ENCODE measurements at regions not wholly inside any gene's neighbourhood (a gene's known extent, or its start where the extent isn't known, plus 50 kb on each side); places are given as distances from the start of the nearest gene placed in this dataset.

DNA sequence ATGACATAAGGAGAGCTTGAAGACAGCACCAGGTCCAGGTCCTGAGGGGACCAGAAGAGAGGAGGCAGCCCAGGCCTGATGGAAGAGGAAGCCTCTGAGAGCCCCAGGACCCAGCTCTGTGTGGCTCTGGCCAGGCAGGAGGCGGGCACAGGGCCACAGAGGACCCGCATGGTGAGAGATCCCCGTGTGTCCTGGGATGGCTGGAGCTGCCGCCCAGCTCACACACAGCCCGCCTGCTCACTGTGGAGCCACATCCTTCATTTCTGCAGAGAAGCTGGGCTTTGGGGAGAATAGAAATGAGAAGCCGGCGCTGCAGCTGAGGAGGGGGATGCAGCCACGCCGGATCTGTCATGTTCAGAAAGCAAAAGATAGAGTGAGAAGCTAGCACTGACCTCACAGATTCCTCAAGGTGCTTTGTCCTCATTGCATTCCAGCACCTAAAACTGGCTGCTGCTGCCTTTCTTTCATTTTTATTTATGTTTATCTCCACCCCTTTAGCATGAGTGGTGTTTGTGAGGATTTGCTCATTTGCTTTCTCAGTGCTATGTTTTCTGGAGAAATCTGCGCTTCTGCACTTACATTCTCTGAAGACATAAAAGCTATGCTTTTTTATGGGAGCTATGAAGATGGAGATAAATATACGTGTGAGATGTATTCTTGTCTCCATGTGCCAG lies 307.6 kb upstream of the MYT1L start:
- DNase-seq (no peak), ATAC-seq (ENCODE audit: low read depth) (no peak)
- intact Hi-C loops (cut with micrococcal nuclease) (no loop called here), in situ Hi-C loops (cut with MboI; ENCODE audit: low sequenced_read_pairs) (no loop called here), dilution Hi-C loops (cut with HindIII; ENCODE audit: low sequenced_read_pairs, unreplicated experiment) (no loop called here)
- Histone ChIP-seq H3K56ac (ENCODE audit: extremely low read depth, insufficient read depth, low read length) (no peak overlapping the region), H3K18ac (ENCODE audit: low read depth, low read length) (no peak overlapping the region), H2BK5ac (ENCODE audit: low read depth, low read length, poor library complexity, severe bottlenecking) (no peak overlapping the region), H3K36me3 (ENCODE audit: control insufficient read depth, insufficient read depth, low read length) (no peaks in the 10 kb centered on the region), H2BK15ac (ENCODE audit: low read depth, low read length) (no peak overlapping the region), H3K14ac (replicated peaks; ENCODE audit: low read depth, low read length) (no peak overlapping the region), H3K27ac (ENCODE audit: insufficient read depth, low read length) (no peak overlapping the region), H2BK20ac (ENCODE audit: low read depth, low read length) (no peak overlapping the region), H2AK5ac (ENCODE audit: low read depth, low read length) (no peak overlapping the region), H2BK120ac (ENCODE audit: low read depth, low read length) (no peak overlapping the region), H3K4me2 (ENCODE audit: low read depth, low read length) (no peak overlapping the region), H3K4ac (ENCODE audit: low read depth, low read length) (no peak overlapping the region), H3K9ac (ENCODE audit: low read depth, low read length) (no peak overlapping the region), H3K23ac (ENCODE audit: low read depth, low read length) (no peak overlapping the region), H2AFZ (replicated peaks; ENCODE audit: low read length, poor library complexity) (no peak overlapping the region), H4K5ac (ENCODE audit: low read depth, low read length) (no peak overlapping the region), H3K27me3 (ENCODE audit: control insufficient read depth, insufficient read depth, low read length) (no peaks in the 10 kb centered on the region), H4K91ac (ENCODE audit: insufficient read depth, low read depth, low read length) (no peak overlapping the region), H3K79me1 (ENCODE audit: low read depth in 1 of 2, low read length in 2 of 2) (no peaks in the 10 kb centered on the region), H4K20me1 (ENCODE audit: insufficient read depth, low read length) (no peaks in the 10 kb centered on the region), H3K4me3 (ENCODE audit: insufficient read depth, low read depth, low read length) (no peak overlapping the region), H2AK9ac (replicated peaks; ENCODE audit: low read depth, low read length, poor library complexity) (no peak overlapping the region), H4K8ac (ENCODE audit: low read depth in 2 of 2, low read length in 2 of 2) (no peak overlapping the region), H3K4me1 (ENCODE audit: control insufficient read depth, insufficient read depth, low read length) (no peaks in the 10 kb centered on the region), H3K9me1 (ENCODE audit: insufficient read depth, low read length) (no peaks in the 10 kb centered on the region), H3K9me3 (ENCODE audit: control insufficient read depth, insufficient read depth, low read length) (peaks cover 44% of the 10 kb centered on the region)
- WGBS, 2 experiments (ENCODE audit: extremely low coverage in 2 of 2, insufficient read length in 1 of 2), result 28% methylated on average over 4 of the region's 11 CpGs; no CpG with 5 or more reads in 1 of the 2 experiments
- CTCF ChIA-PET, result no interaction called here
- POLR2A ChIA-PET (ENCODE audit: unreplicated experiment), result no interaction called here
- TF ChIP-seq MAZ (IDR thresholded peaks at IDR 0.05; ENCODE audit: borderline replicate concordance, low read depth, low read length) (no peak), USF2 (IDR thresholded peaks at IDR 0.05; ENCODE audit: low read depth, low read length) (no peak), POLR2A (IDR thresholded peaks at IDR 0.05; ENCODE audit: low read depth, low read length) (no peak)
- no TSS peak for BruUV-seq (replicated peaks)
